ENCODE measurements at regions not wholly inside any gene's neighbourhood (a gene's known extent, or its start where the extent isn't known, plus 50 kb on each side); places are given as distances from the start of the nearest gene placed in this dataset.

DNA sequence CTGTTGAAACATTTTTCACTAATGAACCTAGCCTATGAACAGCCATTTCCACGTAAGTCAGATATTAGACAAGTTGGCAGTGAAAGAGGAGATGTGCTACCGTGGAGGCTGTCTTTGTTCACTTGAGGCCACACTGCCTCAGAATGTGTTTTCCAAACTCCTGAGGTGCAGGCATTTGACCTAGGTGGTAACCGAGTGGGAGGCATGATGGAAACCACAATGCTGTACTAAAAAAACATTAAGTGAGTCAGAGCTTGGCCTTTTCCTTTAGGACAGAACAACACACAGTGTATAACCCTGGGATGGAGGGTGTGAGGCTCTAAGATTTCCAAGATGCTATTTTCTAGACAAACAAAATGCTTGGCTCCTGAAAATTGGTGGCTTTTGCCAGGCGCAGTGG is 406.3 kb downstream of the SOX2 start:
- TF ChIP-seq POLR2A (IDR thresholded peaks at IDR 0.05) = no peak
- TF ChIP-seq, protein P1, sequence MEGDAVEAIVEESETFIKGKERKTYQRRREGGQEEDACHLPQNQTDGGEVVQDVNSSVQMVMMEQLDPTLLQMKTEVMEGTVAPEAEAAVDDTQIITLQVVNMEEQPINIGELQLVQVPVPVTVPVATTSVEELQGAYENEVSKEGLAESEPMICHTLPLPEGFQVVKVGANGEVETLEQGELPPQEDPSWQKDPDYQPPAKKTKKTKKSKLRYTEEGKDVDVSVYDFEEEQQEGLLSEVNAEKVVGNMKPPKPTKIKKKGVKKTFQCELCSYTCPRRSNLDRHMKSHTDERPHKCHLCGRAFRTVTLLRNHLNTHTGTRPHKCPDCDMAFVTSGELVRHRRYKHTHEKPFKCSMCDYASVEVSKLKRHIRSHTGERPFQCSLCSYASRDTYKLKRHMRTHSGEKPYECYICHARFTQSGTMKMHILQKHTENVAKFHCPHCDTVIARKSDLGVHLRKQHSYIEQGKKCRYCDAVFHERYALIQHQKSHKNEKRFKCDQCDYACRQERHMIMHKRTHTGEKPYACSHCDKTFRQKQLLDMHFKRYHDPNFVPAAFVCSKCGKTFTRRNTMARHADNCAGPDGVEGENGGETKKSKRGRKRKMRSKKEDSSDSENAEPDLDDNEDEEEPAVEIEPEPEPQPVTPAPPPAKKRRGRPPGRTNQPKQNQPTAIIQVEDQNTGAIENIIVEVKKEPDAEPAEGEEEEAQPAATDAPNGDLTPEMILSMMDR (IDR thresholded peaks at IDR 0.05) = no peak

Measured in uterus (tissue), 2 donors.